Endothelial cell (in vitro differentiated cells): ENCODE measurements at regions not wholly inside any gene's neighbourhood (a gene's known extent, or its start where the extent isn't known, plus 50 kb on each side); places are given as distances from the start of the nearest gene placed in this dataset.

Experiments
- DNase-seq: peaks from one replicate; pipeline ENCODE4 v3.0.0; 2021; ENCODE audit warnings: low spot score
- H3K27ac Mint-ChIP-seq: one replicate; pipeline ENCODE4 v1.8.0; 2021; ENCODE audit warnings: mixed read lengths, inconsistent platforms; ENCODE audit not compliant: unreplicated experiment
- H3K27me3 Mint-ChIP-seq: one replicate; pipeline ENCODE4 v1.8.0; 2021; ENCODE audit warnings: mild to moderate bottlenecking, moderate library complexity, mixed read lengths, inconsistent platforms; ENCODE audit not compliant: unreplicated experiment
- H3K36me3 Mint-ChIP-seq: one replicate; pipeline ENCODE4 v1.8.0; 2021; ENCODE audit warnings: mild to moderate bottlenecking, low read depth, mixed read lengths, inconsistent platforms; ENCODE audit not compliant: unreplicated experiment
- H3K4me1 Mint-ChIP-seq: one replicate; pipeline ENCODE4 v1.8.0; 2021; ENCODE audit warnings: mild to moderate bottlenecking, mixed read lengths, inconsistent platforms; ENCODE audit not compliant: unreplicated experiment
- H3K4me3 Mint-ChIP-seq: one replicate; pipeline ENCODE4 v1.8.0; 2021; ENCODE audit warnings: mild to moderate bottlenecking, mixed read lengths, inconsistent platforms; ENCODE audit not compliant: unreplicated experiment
- H3K9me3 Mint-ChIP-seq: one replicate; pipeline ENCODE4 v1.8.0; 2021; ENCODE audit warnings: mixed read lengths, inconsistent platforms; ENCODE audit not compliant: unreplicated experiment
- TF ChIP-seq, protein P1 (sequence below): fragments of 200-600 bp; sonication (generic); IDR thresholded peaks from one replicate; pipeline ENCODE4 v1.5.0; 2021; ENCODE audit warnings: antibody characterized with exemption; ENCODE audit not compliant: unreplicated experiment

DNA sequence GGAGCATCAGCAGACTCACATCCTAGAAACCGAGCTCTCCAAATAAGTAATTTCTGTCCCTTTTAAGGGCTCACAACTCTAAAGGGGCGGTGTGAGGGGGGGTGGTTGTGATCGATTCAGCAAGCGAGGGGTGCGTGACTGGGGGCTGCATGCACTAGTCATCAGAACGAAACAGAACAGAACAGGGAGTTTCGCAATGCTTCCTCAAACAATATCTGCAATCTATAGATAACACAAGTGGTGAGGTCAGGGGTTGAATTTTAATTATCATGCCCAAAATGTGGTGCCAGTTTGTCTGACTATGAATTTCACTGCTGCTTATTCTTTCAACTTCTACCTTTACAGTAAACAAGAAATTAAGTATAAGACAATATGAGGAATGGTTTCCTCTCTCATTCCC, 1003.0 kb upstream of the NCAM2 start:
- no peak for DNase-seq
- H3K27ac Mint-ChIP-seq: no peak overlapping the region
- no peaks in the 10 kb centered on the region for H3K27me3 Mint-ChIP-seq
- peaks cover 2% of the 10 kb centered on the region for H3K4me1 Mint-ChIP-seq
- H3K4me3 Mint-ChIP-seq: no peak overlapping the region
- TF ChIP-seq, protein P1, sequence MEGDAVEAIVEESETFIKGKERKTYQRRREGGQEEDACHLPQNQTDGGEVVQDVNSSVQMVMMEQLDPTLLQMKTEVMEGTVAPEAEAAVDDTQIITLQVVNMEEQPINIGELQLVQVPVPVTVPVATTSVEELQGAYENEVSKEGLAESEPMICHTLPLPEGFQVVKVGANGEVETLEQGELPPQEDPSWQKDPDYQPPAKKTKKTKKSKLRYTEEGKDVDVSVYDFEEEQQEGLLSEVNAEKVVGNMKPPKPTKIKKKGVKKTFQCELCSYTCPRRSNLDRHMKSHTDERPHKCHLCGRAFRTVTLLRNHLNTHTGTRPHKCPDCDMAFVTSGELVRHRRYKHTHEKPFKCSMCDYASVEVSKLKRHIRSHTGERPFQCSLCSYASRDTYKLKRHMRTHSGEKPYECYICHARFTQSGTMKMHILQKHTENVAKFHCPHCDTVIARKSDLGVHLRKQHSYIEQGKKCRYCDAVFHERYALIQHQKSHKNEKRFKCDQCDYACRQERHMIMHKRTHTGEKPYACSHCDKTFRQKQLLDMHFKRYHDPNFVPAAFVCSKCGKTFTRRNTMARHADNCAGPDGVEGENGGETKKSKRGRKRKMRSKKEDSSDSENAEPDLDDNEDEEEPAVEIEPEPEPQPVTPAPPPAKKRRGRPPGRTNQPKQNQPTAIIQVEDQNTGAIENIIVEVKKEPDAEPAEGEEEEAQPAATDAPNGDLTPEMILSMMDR: no peak
- peaks cover 4% of the 10 kb centered on the region for H3K36me3 Mint-ChIP-seq
- no peaks in the 10 kb centered on the region for H3K9me3 Mint-ChIP-seq

DNA sequence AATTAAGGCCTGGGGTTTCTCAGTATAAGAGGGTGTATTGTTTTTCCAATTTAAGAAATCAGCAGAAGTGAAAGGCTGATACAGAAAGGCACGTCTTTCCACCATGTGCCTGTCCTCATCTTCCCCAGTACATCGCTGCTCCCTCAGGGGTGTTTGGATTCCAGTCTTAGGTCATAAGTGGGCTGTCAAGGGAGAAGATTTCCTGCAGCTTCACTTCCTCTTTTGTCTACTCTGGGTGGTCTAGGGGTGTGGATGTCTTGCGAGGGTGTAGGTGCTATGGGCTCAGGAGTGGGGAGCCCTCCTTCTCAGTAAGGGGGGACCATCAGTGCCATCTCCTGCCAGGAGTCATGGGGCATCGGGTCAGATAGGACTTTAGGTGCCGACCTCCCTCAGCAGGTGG, 999.8 kb upstream of the NCAM2 start:
- Mint-ChIP-seq H3K27me3 (no peaks in the 10 kb centered on the region), H3K27ac (no peak overlapping the region), H3K4me1 (peaks cover 2% of the 10 kb centered on the region), H3K9me3 (no peaks in the 10 kb centered on the region), H3K36me3 (peaks cover 4% of the 10 kb centered on the region), H3K4me3 (no peak overlapping the region)
- no peak for DNase-seq
- TF ChIP-seq, protein P1: no peak

DNA sequence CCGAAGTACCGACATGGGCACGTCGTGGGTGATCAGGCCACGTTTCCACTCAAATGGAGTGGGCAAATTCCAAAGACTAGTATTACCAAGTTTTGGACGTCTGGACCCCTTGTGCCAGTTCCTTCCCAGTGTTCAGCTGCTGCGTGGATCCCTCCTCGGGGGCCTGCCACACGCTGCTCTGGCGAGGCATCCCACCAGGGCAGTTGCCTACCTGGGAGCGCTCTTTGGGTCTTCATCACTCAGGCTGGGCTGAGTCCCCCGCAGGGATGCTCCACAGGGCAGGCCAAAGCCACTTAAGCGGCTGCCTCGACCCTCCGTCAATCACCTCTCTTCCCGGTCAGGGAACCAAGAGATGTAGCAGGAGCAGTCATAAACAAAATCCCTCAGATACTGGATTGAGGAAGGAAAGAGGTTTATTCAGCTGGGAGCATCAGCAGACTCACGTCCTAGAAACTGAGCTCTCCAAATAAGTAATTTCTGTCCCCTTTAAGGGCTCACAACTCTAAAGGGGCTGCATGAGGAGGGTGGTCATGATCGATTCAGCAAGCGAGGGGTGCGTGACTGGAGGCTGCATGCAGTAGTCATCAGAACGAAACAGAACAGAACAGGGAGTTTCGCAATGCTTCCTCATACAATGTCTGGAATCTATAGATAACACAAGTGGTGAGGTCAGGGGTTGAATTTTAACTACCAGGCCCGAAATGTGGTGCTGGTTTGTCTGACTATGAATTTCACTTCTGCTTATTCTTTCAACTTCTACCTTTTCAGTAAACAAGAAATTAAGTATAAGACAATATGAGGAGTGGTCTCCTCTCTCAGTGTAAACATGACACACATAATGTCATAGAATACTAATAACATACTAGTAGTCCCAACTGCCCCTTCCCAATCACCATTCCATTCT, 998.6 kb upstream of the NCAM2 start:
- TF ChIP-seq, protein P1: no peak
- Mint-ChIP-seq H3K27ac (peak overlapping the region; percentile 55), H3K4me3 (no peak overlapping the region), H3K9me3 (no peaks in the 10 kb centered on the region), H3K4me1 (peaks cover 6% of the 10 kb centered on the region), H3K36me3 (peaks cover 4% of the 10 kb centered on the region), H3K27me3 (peaks cover 2% of the 10 kb centered on the region)
- no peak for DNase-seq

DNA sequence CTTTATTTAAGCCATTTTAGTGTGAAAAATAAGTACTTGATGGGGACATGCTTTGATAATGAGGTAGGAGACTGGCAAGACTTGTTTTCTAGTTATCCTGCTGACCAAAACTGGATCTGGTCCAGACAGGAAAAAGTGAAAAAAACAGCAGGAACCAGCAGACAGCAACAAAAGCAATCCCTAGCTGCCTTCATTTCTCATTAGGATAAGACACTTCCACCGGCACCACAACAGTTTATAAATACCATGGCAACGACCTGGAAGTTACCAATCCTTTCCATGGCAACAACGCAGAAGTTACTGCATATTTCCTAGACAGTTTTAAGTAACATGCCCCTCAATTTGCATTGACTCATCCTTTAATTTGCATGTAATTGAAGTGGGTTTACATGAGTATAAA, 993.8 kb upstream of the NCAM2 start:
- Mint-ChIP-seq H3K4me1 (peaks cover 3% of the 10 kb centered on the region), H3K9me3 (no peaks in the 10 kb centered on the region)
- peak; percentile 29 for DNase-seq

More for the DNA sequence above, 993.8 kb upstream of the NCAM2 start:
- H3K4me3 Mint-ChIP-seq: no peak overlapping the region
- TF ChIP-seq, protein P1: no peak
- H3K27me3 Mint-ChIP-seq: peaks cover 4% of the 10 kb centered on the region
- peak overlapping the region; percentile 89 for H3K27ac Mint-ChIP-seq
- no peaks in the 10 kb centered on the region for H3K36me3 Mint-ChIP-seq
